GM12872 (cell line): ENCODE measurements at regions not wholly inside any gene's neighbourhood (a gene's known extent, or its start where the extent isn't known, plus 50 kb on each side); places are given as distances from the start of the nearest gene placed in this dataset.

Experiments
- TF ChIP-seq, protein P1 (sequence below): IDR thresholded peaks from 3 replicates; pipeline ENCODE4 v1.5.1; 2011; ENCODE audit warnings: low read depth, mild to moderate bottlenecking, low read length, moderate library complexity; ENCODE audit not compliant: insufficient read depth

DNA sequence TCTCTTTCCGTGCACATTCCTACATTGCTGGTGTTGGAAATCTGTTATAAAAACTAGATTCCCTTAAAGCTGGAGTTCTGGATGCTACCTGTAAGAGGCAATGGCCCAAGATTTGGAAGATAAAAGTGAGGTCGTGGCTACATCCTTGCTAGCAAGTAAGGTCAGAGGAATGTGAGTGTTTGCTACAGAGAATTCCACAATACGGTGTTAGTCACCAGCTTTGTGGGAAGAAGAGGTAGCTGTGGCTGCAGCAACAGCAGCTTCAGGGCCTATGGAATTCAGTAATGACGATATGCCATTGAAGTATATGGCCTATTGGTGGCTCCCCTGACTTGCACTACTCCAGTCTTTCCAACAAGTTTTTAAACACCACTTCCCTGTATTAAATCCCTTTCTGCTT, 227.7 kb upstream of the TMEM260 start:
- TF ChIP-seq, protein P1, sequence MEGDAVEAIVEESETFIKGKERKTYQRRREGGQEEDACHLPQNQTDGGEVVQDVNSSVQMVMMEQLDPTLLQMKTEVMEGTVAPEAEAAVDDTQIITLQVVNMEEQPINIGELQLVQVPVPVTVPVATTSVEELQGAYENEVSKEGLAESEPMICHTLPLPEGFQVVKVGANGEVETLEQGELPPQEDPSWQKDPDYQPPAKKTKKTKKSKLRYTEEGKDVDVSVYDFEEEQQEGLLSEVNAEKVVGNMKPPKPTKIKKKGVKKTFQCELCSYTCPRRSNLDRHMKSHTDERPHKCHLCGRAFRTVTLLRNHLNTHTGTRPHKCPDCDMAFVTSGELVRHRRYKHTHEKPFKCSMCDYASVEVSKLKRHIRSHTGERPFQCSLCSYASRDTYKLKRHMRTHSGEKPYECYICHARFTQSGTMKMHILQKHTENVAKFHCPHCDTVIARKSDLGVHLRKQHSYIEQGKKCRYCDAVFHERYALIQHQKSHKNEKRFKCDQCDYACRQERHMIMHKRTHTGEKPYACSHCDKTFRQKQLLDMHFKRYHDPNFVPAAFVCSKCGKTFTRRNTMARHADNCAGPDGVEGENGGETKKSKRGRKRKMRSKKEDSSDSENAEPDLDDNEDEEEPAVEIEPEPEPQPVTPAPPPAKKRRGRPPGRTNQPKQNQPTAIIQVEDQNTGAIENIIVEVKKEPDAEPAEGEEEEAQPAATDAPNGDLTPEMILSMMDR = no peak

GRCh38 chr14:56352999-56353398, 226.6 kb upstream of the TMEM260 start:
- TF ChIP-seq, protein P1 = no peak

- TF ChIP-seq, protein P1 = no peak
Observed at GRCh38 chr14:56357428-56357827, 222.2 kb upstream of the TMEM260 start.

DNA sequence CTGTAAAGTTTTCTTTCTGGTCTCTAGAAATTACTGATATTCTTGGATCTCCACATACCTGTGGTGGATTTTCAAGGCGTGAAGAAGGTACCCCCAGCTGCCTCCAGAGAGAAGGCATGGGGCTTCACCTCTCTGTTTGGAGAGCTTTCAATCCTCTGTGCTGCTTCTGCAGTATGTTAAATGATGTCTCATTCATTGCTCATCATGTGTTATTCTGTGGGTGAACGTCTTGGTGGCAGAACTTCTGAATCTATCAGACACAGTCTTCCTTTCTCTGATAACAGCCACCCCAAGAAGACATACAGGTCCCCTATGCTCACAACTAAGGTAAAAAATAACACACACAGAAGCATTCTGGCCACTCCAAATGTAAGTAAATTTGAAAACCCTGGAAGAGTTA, 221.3 kb upstream of the TMEM260 start:
- TF ChIP-seq, protein P1 = no peak

GRCh38 chr14:56358851-56359614, 220.6 kb upstream of the TMEM260 start:
- TF ChIP-seq, protein P1 = no peak

DNA sequence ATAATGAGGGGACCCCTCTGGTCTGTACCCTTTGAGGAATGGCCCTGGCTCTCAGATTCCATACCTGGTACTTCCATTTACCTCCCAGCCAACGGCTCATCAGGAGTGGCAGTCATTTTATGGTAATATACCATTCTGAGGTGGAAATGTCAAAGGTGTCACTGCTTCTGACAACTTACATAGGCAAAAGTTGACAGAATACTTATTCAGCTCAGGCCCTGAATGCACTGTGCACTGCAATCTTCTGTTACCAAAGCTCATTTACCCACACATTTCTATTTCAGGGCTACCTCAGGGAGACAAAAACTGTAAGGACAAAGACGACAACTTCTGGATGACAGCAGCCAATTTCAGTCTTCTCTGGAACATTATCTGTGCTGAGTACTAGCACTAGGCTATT, 212.2 kb upstream of the TMEM260 start:
- TF ChIP-seq, protein P1 = no peak

GRCh38 chr14:56371737-56372136, 207.9 kb upstream of the TMEM260 start:
- TF ChIP-seq, protein P1 = no peak
